ENCODE measurements at regions not wholly inside any gene's neighbourhood (a gene's known extent, or its start where the extent isn't known, plus 50 kb on each side); places are given as distances from the start of the nearest gene placed in this dataset.

DNA sequence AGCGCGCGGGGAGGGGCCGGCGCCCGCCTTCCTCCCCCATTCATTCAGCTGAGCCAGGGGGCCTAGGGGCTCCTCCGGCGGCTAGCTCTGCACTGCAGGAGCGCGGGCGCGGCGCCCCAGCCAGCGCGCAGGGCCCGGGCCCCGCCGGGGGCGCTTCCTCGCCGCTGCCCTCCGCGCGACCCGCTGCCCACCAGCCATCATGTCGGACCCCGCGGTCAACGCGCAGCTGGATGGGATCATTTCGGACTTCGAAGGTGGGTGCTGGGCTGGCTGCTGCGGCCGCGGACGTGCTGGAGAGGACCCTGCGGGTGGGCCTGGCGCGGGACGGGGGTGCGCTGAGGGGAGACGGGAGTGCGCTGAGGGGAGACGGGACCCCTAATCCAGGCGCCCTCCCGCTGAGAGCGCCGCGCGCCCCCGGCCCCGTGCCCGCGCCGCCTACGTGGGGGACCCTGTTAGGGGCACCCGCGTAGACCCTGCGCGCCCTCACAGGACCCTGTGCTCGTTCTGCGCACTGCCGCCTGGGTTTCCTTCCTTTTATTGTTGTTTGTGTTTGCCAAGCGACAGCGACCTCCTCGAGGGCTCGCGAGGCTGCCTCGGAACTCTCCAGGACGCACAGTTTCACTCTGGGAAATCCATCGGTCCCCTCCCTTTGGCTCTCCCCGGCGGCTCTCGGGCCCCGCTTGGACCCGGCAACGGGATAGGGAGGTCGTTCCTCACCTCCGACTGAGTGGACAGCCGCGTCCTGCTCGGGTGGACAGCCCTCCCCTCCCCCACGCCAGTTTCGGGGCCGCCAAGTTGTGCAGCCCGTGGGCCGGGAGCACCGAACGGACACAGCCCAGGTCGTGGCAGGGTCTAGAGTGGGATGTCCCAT, 232.8 kb downstream of the SEC14L1 start:
- intact Hi-C loops (cut with DNase I; ENCODE audit: low total_unique reads) = loop anchor here (2.0 kb wide), 1 partner anchor 43 kb away; no protein-coding TSS in a partner anchor
- Histone ChIP-seq H3K4me1 (peaks cover 52 to 57% of the 10 kb centered on the region in 2 donors), H3K36me3 (no peaks in the 10 kb centered on the region), H3K27me3 (no peaks in the 10 kb centered on the region), H3K4me3 (peak overlapping the region; percentile 79 to 92 (median 87)), H3K9me3 (no peaks in the 10 kb centered on the region), H3K27ac (peak overlapping the region; percentile 93 to 95)
- TF ChIP-seq POLR2A (IDR thresholded peaks at IDR 0.05) (no peak), POLR2AphosphoS5 (IDR thresholded peaks at IDR 0.05) (no peak)
- TF ChIP-seq, protein P1, sequence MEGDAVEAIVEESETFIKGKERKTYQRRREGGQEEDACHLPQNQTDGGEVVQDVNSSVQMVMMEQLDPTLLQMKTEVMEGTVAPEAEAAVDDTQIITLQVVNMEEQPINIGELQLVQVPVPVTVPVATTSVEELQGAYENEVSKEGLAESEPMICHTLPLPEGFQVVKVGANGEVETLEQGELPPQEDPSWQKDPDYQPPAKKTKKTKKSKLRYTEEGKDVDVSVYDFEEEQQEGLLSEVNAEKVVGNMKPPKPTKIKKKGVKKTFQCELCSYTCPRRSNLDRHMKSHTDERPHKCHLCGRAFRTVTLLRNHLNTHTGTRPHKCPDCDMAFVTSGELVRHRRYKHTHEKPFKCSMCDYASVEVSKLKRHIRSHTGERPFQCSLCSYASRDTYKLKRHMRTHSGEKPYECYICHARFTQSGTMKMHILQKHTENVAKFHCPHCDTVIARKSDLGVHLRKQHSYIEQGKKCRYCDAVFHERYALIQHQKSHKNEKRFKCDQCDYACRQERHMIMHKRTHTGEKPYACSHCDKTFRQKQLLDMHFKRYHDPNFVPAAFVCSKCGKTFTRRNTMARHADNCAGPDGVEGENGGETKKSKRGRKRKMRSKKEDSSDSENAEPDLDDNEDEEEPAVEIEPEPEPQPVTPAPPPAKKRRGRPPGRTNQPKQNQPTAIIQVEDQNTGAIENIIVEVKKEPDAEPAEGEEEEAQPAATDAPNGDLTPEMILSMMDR (IDR thresholded peaks at IDR 0.05) = no peak
- DNase-seq (ENCODE audit: low spot score in 2 of 2) = no peak

DNA sequence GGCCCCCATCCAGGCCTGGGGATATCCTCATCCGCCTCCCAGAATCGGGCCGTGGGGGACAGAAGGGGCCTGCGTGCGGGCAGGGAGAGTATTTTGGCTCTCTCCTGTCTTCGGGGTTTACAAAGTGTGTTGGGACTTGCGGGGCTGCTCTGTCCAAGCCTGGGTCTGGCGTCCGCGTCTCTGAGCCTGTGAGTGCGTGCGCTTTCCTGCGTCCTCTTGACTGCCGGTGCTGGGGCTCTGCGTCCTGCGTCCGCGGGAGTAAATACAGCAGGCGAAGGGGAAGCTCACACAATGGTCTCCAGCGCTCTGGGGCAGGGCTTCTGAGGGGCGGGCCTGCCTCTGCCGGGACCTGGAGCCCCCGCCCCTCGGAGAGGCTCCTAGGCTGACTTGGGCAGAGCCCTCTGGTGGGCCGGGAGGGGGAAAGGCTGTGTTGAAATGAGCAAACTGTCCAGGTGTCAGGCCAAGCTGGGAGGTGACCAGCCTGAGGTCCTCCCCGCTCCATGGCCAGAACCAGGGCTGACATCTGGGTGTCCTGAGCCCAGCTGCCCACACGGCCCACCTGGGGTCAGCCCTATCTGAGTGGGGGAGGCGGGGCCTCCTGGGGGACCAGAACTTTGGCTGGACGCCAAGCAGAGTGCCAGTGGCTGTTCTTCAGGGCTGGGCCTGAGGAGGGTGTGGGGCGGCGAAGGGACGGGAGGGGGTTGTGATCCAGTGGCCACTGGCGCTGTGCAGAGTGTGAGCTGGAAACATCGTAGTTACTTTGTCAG, 233.6 kb downstream of the SEC14L1 start:
- H3K36me3 ChIP-seq = no peaks in the 10 kb centered on the region
- no peaks in the 10 kb centered on the region for H3K27me3 ChIP-seq
- H3K9me3 ChIP-seq = no peaks in the 10 kb centered on the region
- H3K4me1 ChIP-seq = peaks cover 52 to 57% of the 10 kb centered on the region in 2 donors
- H3K27ac ChIP-seq = peak overlapping the region; percentile 93 to 95
- peak overlapping the region; percentile 79 to 92 (median 87) for H3K4me3 ChIP-seq
- TF ChIP-seq POLR2A (IDR thresholded peaks at IDR 0.05) = peak; percentile 41
- TF ChIP-seq POLR2AphosphoS5 (IDR thresholded peaks at IDR 0.05) = peak in 1 of 3 donors; percentile 68
- TF ChIP-seq, protein P1 (IDR thresholded peaks at IDR 0.05) = peak in 2 of 3 donors; percentile 30 to 33
- intact Hi-C loops (cut with DNase I; ENCODE audit: low total_unique reads) = no loop called here
- DNase-seq (ENCODE audit: low spot score in 2 of 2) = peak; percentile 75 to 85

DNA sequence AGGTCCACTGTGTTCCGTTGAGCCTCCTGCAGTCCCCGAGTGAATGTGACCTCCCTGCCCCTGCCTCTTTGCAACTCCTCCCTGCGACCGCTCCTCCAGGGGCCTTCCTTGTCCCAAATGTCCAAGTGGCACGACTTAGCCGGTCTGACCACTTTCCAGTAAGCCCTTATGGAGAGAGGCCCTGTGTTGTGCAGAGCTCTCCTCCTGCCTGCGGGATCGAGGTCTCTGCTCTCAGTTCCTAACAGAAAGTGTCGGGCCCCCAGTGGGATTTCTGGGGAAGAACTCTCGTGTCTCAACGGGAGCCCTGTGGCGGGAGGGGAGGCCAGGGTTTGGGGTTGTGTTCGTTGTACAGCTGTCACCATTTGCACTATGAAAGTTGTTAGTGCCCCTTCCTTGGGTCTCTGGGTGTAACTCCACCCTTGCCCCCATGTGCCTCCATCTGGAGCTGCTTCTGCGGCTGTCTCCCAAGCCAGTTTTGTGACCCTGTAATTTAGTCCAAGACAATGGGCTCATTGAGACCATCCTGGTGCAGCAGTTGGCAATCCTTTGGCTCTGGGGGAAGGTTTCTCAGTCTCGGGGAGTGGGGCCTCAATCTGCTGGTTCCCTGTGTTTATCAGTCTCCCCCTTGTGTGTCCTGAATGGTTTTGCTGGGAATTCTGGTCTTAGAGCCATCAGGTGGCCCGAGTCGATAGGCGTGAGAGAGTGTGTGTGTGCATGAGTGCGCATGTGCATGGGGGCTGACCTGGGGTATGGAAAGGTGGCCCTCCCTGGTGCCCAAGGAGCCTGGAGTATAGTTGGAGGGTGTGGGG, 234.5 kb downstream of the SEC14L1 start:
- DNase-seq (ENCODE audit: low spot score in 2 of 2) = no peak
- Histone ChIP-seq H3K27me3 (no peaks in the 10 kb centered on the region), H3K4me3 (peak overlapping the region; percentile 79 to 92 (median 87)), H3K9me3 (no peaks in the 10 kb centered on the region), H3K27ac (peak overlapping the region; percentile 93 to 95), H3K4me1 (peaks cover 49 to 55% of the 10 kb centered on the region in 2 donors), H3K36me3 (no peaks in the 10 kb centered on the region)
- no peak for TF ChIP-seq POLR2A (IDR thresholded peaks at IDR 0.05)
- intact Hi-C loops (cut with DNase I; ENCODE audit: low total_unique reads) = no loop called here

DNA sequence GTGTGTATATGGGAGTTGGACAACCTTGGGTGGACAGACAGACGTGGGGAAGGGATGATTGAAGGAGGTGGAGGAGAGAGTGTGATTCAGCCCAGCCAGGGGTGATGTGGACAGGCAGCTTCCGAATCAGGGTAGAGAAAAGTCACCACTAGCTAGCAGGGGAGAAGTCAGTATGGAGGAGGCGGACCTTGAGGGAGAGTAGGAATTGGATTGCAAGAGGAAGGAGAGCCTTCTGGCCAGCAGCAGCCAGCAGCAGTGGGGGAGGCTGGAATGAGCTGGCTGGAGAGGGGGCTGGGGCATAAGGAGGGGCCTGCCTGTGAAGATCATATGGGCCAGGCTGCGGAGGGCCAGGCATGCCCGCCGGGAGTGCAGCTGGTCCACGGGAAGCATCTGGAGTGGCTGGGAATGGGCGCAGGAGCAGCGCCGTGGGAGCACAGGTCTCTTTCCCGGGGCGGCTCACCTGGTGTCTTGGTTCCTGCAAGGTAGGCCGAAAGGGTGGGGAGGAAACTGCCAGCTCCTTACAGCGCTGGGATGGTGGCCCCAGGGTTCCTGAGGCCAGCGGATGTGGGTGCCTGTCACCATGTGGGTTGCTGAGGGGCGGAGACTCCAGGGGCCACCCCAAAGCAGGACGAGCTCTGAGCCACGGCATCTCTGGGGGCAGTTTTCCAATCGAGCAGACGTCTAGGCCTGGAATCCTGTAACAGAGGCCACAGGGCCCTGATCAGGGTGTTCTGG, 235.3 kb downstream of the SEC14L1 start:
- intact Hi-C loops (cut with DNase I; ENCODE audit: low total_unique reads) = no loop called here
- TF ChIP-seq POLR2AphosphoS5 (IDR thresholded peaks at IDR 0.05) (no peak), POLR2A (IDR thresholded peaks at IDR 0.05) (no peak)
- TF ChIP-seq, protein P1 (IDR thresholded peaks at IDR 0.05) = no peak
- H3K4me3 ChIP-seq = peak overlapping the region in 2 of 3 donors; percentile 87 to 92
- H3K9me3 ChIP-seq = no peaks in the 10 kb centered on the region
- H3K36me3 ChIP-seq = no peaks in the 10 kb centered on the region
- peaks cover 43 to 52% of the 10 kb centered on the region in 2 donors for H3K4me1 ChIP-seq
- H3K27me3 ChIP-seq = no peaks in the 10 kb centered on the region
- peak overlapping the region; percentile 93 to 95 for H3K27ac ChIP-seq
- peak in 1 of 2 donors; percentile 34 for DNase-seq (ENCODE audit: low spot score in 2 of 2)

Measured in breast epithelium (tissue), 4 donors.